NCI-H146 treated with DMSO at 0.1 percent for 48 hours (cell line): ENCODE measurements at regions not wholly inside any gene's neighbourhood (a gene's known extent, or its start where the extent isn't known, plus 50 kb on each side); places are given as distances from the start of the nearest gene placed in this dataset.
"Not testable (repeated sequence)": the region's sequence is repeated elsewhere in the genome, so short reads cannot be mapped to it uniquely, and the experiment has no call there.

Experiments
- DNase-seq: peaks from one replicate; lab custom pipeline; 2025; ENCODE audit not compliant: unreplicated experiment; lab: John Stamatoyannopoulos, UW

- no peak for DNase-seq
Measured at GRCh38 chr2:234203135-234203984, 152.9 kb downstream of the SPP2 start.

GRCh38 chr2:234202601-234203000 is 152.1 kb downstream of the SPP2 start:
- DNase-seq, result no peak

GRCh38 chr2:234199996-234200395 is 149.5 kb downstream of the SPP2 start:
- DNase-seq, result no peak

- DNase-seq, result no peak
Measured at GRCh38 chr2:234198976-234199375, 148.5 kb downstream of the SPP2 start.

GRCh38 chr2:234195516-234195915 is 145.0 kb downstream of the SPP2 start:
- DNase-seq, result no peak

- DNase-seq, result no peak
Measured at GRCh38 chr2:234193977-234194563, 143.6 kb downstream of the SPP2 start.

GRCh38 chr2:234191819-234192407 is 141.4 kb downstream of the SPP2 start:
- DNase-seq, result no peak

- no peak for DNase-seq
Measured at GRCh38 chr2:234189786-234190300, 139.3 kb downstream of the SPP2 start.

- no peak for DNase-seq
Measured at GRCh38 chr2:234189230-234189629, 138.7 kb downstream of the SPP2 start.

- DNase-seq, result no peak
Measured at GRCh38 chr2:234187646-234188174, 137.2 kb downstream of the SPP2 start.

GRCh38 chr2:234181121-234181520 is 130.6 kb downstream of the SPP2 start:
- DNase-seq, result no peak

GRCh38 chr2:234179031-234179363 is 128.5 kb downstream of the SPP2 start:
- no peak for DNase-seq

- no peak for DNase-seq
Measured at GRCh38 chr2:234178330-234179030, 128.0 kb downstream of the SPP2 start.

GRCh38 chr2:234175649-234176048 is 125.1 kb downstream of the SPP2 start:
- no peak for DNase-seq

GRCh38 chr2:234174742-234175141 is 124.2 kb downstream of the SPP2 start:
- no peak for DNase-seq

- DNase-seq, result no peak
Measured at GRCh38 chr2:234172532-234172931, 122.0 kb downstream of the SPP2 start.

GRCh38 chr2:234172066-234172465 is 121.6 kb downstream of the SPP2 start:
- no peak for DNase-seq

- DNase-seq, result no peak
Measured at GRCh38 chr2:234171666-234172065, 121.2 kb downstream of the SPP2 start.

- DNase-seq, result no peak
Measured at GRCh38 chr2:234169674-234170073, 119.2 kb downstream of the SPP2 start.

- not testable (repeated sequence) for DNase-seq
Measured at GRCh38 chr2:234168605-234169570, 118.4 kb downstream of the SPP2 start.
